SJCRH30 (cell line): ENCODE measurements at regions not wholly inside any gene's neighbourhood (a gene's known extent, or its start where the extent isn't known, plus 50 kb on each side); places are given as distances from the start of the nearest gene placed in this dataset.

Experiments used
- DNase-seq, 2 experiments: peaks; one replicate each; pipeline ENCODE4 v3.0.0-alpha.2; 2015 to 2020
- H3K27ac ChIP-seq: fragments of 250-450 bp; sonication (Bioruptor Pico); 2 replicates; pipeline ENCODE4 v1.5.1; 2020; ENCODE audit warnings: mild to moderate bottlenecking, moderate library complexity
- H3K27me3 ChIP-seq: fragments of 250-450 bp; sonication (Bioruptor Pico); 2 replicates; pipeline ENCODE4 v1.5.1; 2020; ENCODE audit warnings: mild to moderate bottlenecking, moderate library complexity
- H3K36me3 ChIP-seq: fragments of 250-450 bp; sonication (Bioruptor Pico); 2 replicates; pipeline ENCODE4 v1.5.1; 2020; ENCODE audit warnings: mild to moderate bottlenecking, moderate library complexity
- H3K4me1 ChIP-seq: fragments of 250-450 bp; sonication (Bioruptor Pico); 2 replicates; pipeline ENCODE4 v1.5.1; 2020; ENCODE audit warnings: mild to moderate bottlenecking, moderate library complexity
- H3K4me3 ChIP-seq: fragments of 250-450 bp; sonication (Bioruptor Pico); 2 replicates; pipeline ENCODE4 v1.5.1; 2020; ENCODE audit warnings: mild to moderate bottlenecking, moderate library complexity
- H3K9me3 ChIP-seq: fragments of 250-450 bp; sonication (Bioruptor Pico); replicated peaks from 2 replicates; pipeline ENCODE4 v1.5.1; 2020; ENCODE audit warnings: mild to moderate bottlenecking, moderate library complexity

- Histone ChIP-seq H3K4me1 (no peaks in the 10 kb centered on the region), H3K9me3 (no peaks in the 10 kb centered on the region), H3K4me3 (no peak overlapping the region), H3K27ac (no peak overlapping the region), H3K27me3 (peaks cover 3% of the 10 kb centered on the region; the same call in 1 of the 2 replicates), H3K36me3 (no peaks in the 10 kb centered on the region)
- DNase-seq, result no peak
These were observed 208.9 kb upstream of the SOX1 start for GRCh38 chr13:111857846-111858560.

- Histone ChIP-seq H3K9me3 (no peaks in the 10 kb centered on the region), H3K4me1 (no peaks in the 10 kb centered on the region), H3K36me3 (no peaks in the 10 kb centered on the region), H3K27ac (no peak overlapping the region), H3K27me3 (peaks cover 3% of the 10 kb centered on the region; the same call in 1 of the 2 replicates), H3K4me3 (no peak overlapping the region)
- DNase-seq, result no peak
These were observed 208.4 kb upstream of the SOX1 start for GRCh38 chr13:111858571-111858970.

GRCh38 chr13:111859354-111860230 is 207.4 kb upstream of the SOX1 start:
- Histone ChIP-seq H3K27me3 (peaks cover 3% of the 10 kb centered on the region; the same call in 1 of the 2 replicates), H3K4me1 (no peaks in the 10 kb centered on the region), H3K4me3 (no peak overlapping the region), H3K36me3 (no peaks in the 10 kb centered on the region), H3K27ac (no peak overlapping the region), H3K9me3 (no peaks in the 10 kb centered on the region)
- DNase-seq, result no peak

- H3K9me3 ChIP-seq, result no peaks in the 10 kb centered on the region
- H3K27me3 ChIP-seq, result peaks cover 3% of the 10 kb centered on the region; the same call in 1 of the 2 replicates
- H3K4me3 ChIP-seq, result no peak overlapping the region
- H3K4me1 ChIP-seq, result no peaks in the 10 kb centered on the region
- no peak overlapping the region for H3K27ac ChIP-seq
- DNase-seq, result no peak
- H3K36me3 ChIP-seq, result no peaks in the 10 kb centered on the region
These were observed 206.8 kb upstream of the SOX1 start for GRCh38 chr13:111860231-111860552.

GRCh38 chr13:111861319-111861718 is 205.6 kb upstream of the SOX1 start:
- DNase-seq, result no peak
- H3K27me3 ChIP-seq, result peaks cover 3% of the 10 kb centered on the region; the same call in 1 of the 2 replicates
- no peak overlapping the region for H3K4me3 ChIP-seq
- no peaks in the 10 kb centered on the region for H3K36me3 ChIP-seq
- H3K4me1 ChIP-seq, result no peaks in the 10 kb centered on the region
- no peaks in the 10 kb centered on the region for H3K9me3 ChIP-seq
- H3K27ac ChIP-seq, result no peak overlapping the region

- DNase-seq, result no peak
- Histone ChIP-seq H3K4me3 (no peak overlapping the region), H3K27ac (no peak overlapping the region), H3K4me1 (no peaks in the 10 kb centered on the region), H3K27me3 (peaks cover 3% of the 10 kb centered on the region; the same call in 1 of the 2 replicates), H3K9me3 (no peaks in the 10 kb centered on the region), H3K36me3 (no peaks in the 10 kb centered on the region)
These were observed 205.1 kb upstream of the SOX1 start for GRCh38 chr13:111861766-111862366.

GRCh38 chr13:111862836-111863815 is 203.8 kb upstream of the SOX1 start:
- Histone ChIP-seq H3K36me3 (no peaks in the 10 kb centered on the region), H3K4me3 (no peak overlapping the region), H3K27me3 (no peaks in the 10 kb centered on the region), H3K9me3 (no peaks in the 10 kb centered on the region), H3K27ac (no peak overlapping the region), H3K4me1 (no peaks in the 10 kb centered on the region)
- DNase-seq, result no peak

- Histone ChIP-seq H3K4me1 (no peaks in the 10 kb centered on the region), H3K27ac (no peak overlapping the region), H3K9me3 (no peaks in the 10 kb centered on the region), H3K27me3 (no peaks in the 10 kb centered on the region), H3K4me3 (no peak overlapping the region), H3K36me3 (no peaks in the 10 kb centered on the region)
- DNase-seq, result no peak
These were observed 202.4 kb upstream of the SOX1 start for GRCh38 chr13:111864566-111864965.

DNA sequence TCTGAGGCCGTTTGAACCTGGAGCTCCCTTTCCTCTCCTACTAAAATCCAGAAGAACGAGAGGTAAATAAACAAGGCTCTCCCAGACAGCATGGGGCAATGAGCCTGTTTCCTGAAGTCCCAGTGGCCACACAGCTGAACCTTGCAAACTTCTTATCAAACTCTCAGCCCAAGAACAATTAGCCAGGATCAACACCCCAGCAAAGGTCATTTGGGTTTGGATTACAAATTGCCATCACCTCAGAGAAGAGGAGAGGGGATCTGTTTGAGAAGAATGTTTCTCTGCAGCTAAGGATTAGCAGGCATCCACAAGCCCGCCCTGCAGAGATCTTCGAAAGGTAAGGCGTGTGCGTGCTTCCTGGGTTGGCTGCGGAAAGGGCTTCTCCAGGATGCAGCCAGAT is 201.9 kb upstream of the SOX1 start:
- Histone ChIP-seq H3K4me3 (no peak overlapping the region), H3K4me1 (no peaks in the 10 kb centered on the region), H3K9me3 (no peaks in the 10 kb centered on the region), H3K36me3 (no peaks in the 10 kb centered on the region), H3K27me3 (no peaks in the 10 kb centered on the region), H3K27ac (no peak overlapping the region)
- DNase-seq, result no peak

GRCh38 chr13:111865826-111866225 is 201.1 kb upstream of the SOX1 start:
- no peak for DNase-seq
- Histone ChIP-seq H3K4me3 (no peak overlapping the region), H3K4me1 (no peaks in the 10 kb centered on the region), H3K27me3 (no peaks in the 10 kb centered on the region), H3K27ac (no peak overlapping the region), H3K36me3 (no peaks in the 10 kb centered on the region), H3K9me3 (no peaks in the 10 kb centered on the region)

- Histone ChIP-seq H3K4me1 (no peaks in the 10 kb centered on the region), H3K27ac (no peak overlapping the region), H3K36me3 (no peaks in the 10 kb centered on the region), H3K4me3 (no peak overlapping the region), H3K9me3 (no peaks in the 10 kb centered on the region), H3K27me3 (no peaks in the 10 kb centered on the region)
- DNase-seq, result no peak
These were observed 200.2 kb upstream of the SOX1 start for GRCh38 chr13:111866731-111867245.

GRCh38 chr13:111867657-111868056 is 199.3 kb upstream of the SOX1 start:
- Histone ChIP-seq H3K9me3 (no peaks in the 10 kb centered on the region), H3K27me3 (no peaks in the 10 kb centered on the region; the same call in 1 of the 2 replicates), H3K27ac (no peak overlapping the region), H3K4me1 (no peaks in the 10 kb centered on the region), H3K36me3 (no peaks in the 10 kb centered on the region), H3K4me3 (no peak overlapping the region)
- no peak for DNase-seq

DNA sequence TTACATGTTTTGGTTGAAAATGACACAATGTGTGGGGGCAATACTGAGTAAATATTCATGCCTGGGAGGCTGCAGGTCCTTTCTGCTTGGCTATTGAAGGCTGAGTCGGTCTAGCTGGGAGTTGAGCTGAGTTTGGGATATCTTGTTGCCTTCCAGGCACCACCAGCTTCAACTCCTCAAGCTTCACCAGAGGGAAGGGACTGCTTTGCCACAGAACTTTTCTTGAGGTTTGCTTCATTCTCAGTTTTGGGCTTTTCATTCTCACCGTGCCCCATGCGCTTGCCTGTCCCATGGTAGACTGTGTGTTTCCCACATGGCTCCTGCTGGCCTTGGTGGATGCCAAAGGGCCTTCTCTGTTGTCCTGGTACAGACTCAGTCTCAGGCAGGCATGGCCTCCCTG is 198.2 kb upstream of the SOX1 start:
- DNase-seq, result no peak
- Histone ChIP-seq H3K27me3 (no peaks in the 10 kb centered on the region; the same call in 1 of the 2 replicates), H3K4me3 (no peak overlapping the region), H3K9me3 (no peaks in the 10 kb centered on the region), H3K36me3 (no peaks in the 10 kb centered on the region), H3K4me1 (no peaks in the 10 kb centered on the region), H3K27ac (no peak overlapping the region)
